ENCODE measurements at regions not wholly inside any gene's neighbourhood (a gene's known extent, or its start where the extent isn't known, plus 50 kb on each side); places are given as distances from the start of the nearest gene placed in this dataset.

GRCh38 chr21:39055167-39055767 is 128.0 kb downstream of the PSMG1 start:
- H3K27me3 ChIP-seq (ENCODE audit: control insufficient read depth in 3 of 3, insufficient read depth in 3 of 3, low read depth in 1 of 3, low read length in 3 of 3), result no peaks in the 10 kb centered on the region

GRCh38 chr21:39054066-39054465 is 129.2 kb downstream of the PSMG1 start:
- Histone ChIP-seq H2AK5ac (ENCODE audit: low read depth, low read length) (no peak overlapping the region), H2BK15ac (ENCODE audit: low read length) (no peak overlapping the region), H3K18ac (ENCODE audit: low read length) (no peak overlapping the region), H3K14ac (ENCODE audit: low read length) (no peak overlapping the region), H3K9ac (ENCODE audit: low read depth, low read length, poor library complexity) (no peak overlapping the region), H4K91ac (ENCODE audit: low read depth, low read length, poor library complexity) (no peak overlapping the region), H3K4me2 (ENCODE audit: insufficient read depth, low read length, poor library complexity, severe bottlenecking) (no peak overlapping the region), H3K4ac (ENCODE audit: low read length) (no peak overlapping the region), H2BK5ac (ENCODE audit: low read length) (no peak overlapping the region), H3K27ac (replicated peaks; ENCODE audit: low read length) (no peak overlapping the region), H3K79me1 (ENCODE audit: low read depth, low read length) (no peaks in the 10 kb centered on the region), H3K36me3 (replicated peaks in 1 of 2; ENCODE audit: control insufficient read depth in 2 of 2, insufficient read depth in 2 of 2, low read length in 2 of 2) (no peaks in the 10 kb centered on the region), H2AFZ (ENCODE audit: low read length) (no peak overlapping the region), H2BK120ac (ENCODE audit: low read depth, low read length) (no peak overlapping the region), H3K9me3 (replicated peaks in 1 of 2; ENCODE audit: control insufficient read depth in 2 of 2, insufficient read depth in 1 of 2, low read depth in 1 of 2, low read length in 2 of 2) (no peaks in the 10 kb centered on the region), H3K27me3 (ENCODE audit: control insufficient read depth in 3 of 3, insufficient read depth in 3 of 3, low read depth in 1 of 3, low read length in 3 of 3) (no peaks in the 10 kb centered on the region), H3K4me1 (ENCODE audit: control insufficient read depth in 2 of 2, insufficient read depth in 1 of 2, low read depth in 1 of 2, low read length in 2 of 2) (no peaks in the 10 kb centered on the region), H4K8ac (ENCODE audit: low read depth, low read length) (no peak overlapping the region), H3K4me3 (ENCODE audit: low read length in 2 of 2) (no peak overlapping the region), H2BK12ac (ENCODE audit: low read length) (no peak overlapping the region), H3K23ac (ENCODE audit: low read depth, low read length, poor library complexity) (no peak overlapping the region)
- no peak for DNase-seq (ENCODE audit: low spot score)
- no CpG with 5 or more reads among the region's 4 CpGs for WGBS, 2 donors (ENCODE audit: extremely low coverage in 2 of 2, insufficient read length in 2 of 2, insufficient replicate concordance in 1 of 2)

More at GRCh38 chr21:39055167-39055767, 128.0 kb downstream of the PSMG1 start:
- H3K4ac ChIP-seq (ENCODE audit: low read length), result no peak overlapping the region
- no peaks in the 10 kb centered on the region for H3K9me3 ChIP-seq (replicated peaks in 1 of 2; ENCODE audit: control insufficient read depth in 2 of 2, insufficient read depth in 1 of 2, low read depth in 1 of 2, low read length in 2 of 2)
- no peaks in the 10 kb centered on the region for H3K79me1 ChIP-seq (ENCODE audit: low read depth, low read length)
- DNase-seq (ENCODE audit: low spot score), result no peak
- no peak overlapping the region for H2BK120ac ChIP-seq (ENCODE audit: low read depth, low read length)
- H2BK12ac ChIP-seq (ENCODE audit: low read length), result no peak overlapping the region
- WGBS, 2 donors (ENCODE audit: extremely low coverage in 2 of 2, insufficient read length in 2 of 2, insufficient replicate concordance in 1 of 2), result no CpG with 5 or more reads among the region's 6 CpGs
- H2BK5ac ChIP-seq (ENCODE audit: low read length), result no peak overlapping the region
- no peak overlapping the region for H3K9ac ChIP-seq (ENCODE audit: low read depth, low read length, poor library complexity)
- H2BK15ac ChIP-seq (ENCODE audit: low read length), result no peak overlapping the region
- H3K23ac ChIP-seq (ENCODE audit: low read depth, low read length, poor library complexity), result no peak overlapping the region
- no peak overlapping the region for H3K27ac ChIP-seq (replicated peaks; ENCODE audit: low read length)
- no peak overlapping the region for H3K4me3 ChIP-seq (ENCODE audit: low read length in 2 of 2)
- no peak overlapping the region for H2AK5ac ChIP-seq (ENCODE audit: low read depth, low read length)
- H3K14ac ChIP-seq (ENCODE audit: low read length), result no peak overlapping the region
- no peak overlapping the region for H4K8ac ChIP-seq (ENCODE audit: low read depth, low read length)
- H3K4me1 ChIP-seq (ENCODE audit: control insufficient read depth in 2 of 2, insufficient read depth in 1 of 2, low read depth in 1 of 2, low read length in 2 of 2), result no peaks in the 10 kb centered on the region
- H4K91ac ChIP-seq (ENCODE audit: low read depth, low read length, poor library complexity), result no peak overlapping the region
- H3K18ac ChIP-seq (ENCODE audit: low read length), result no peak overlapping the region
- H2AFZ ChIP-seq (ENCODE audit: low read length), result no peak overlapping the region
- no peak overlapping the region for H3K4me2 ChIP-seq (ENCODE audit: insufficient read depth, low read length, poor library complexity, severe bottlenecking)
- no peaks in the 10 kb centered on the region for H3K36me3 ChIP-seq (replicated peaks in 1 of 2; ENCODE audit: control insufficient read depth in 2 of 2, insufficient read depth in 2 of 2, low read length in 2 of 2)

- Histone ChIP-seq H3K4me3 (ENCODE audit: low read length in 2 of 2) (no peak overlapping the region), H3K36me3 (replicated peaks in 1 of 2; ENCODE audit: control insufficient read depth in 2 of 2, insufficient read depth in 2 of 2, low read length in 2 of 2) (no peaks in the 10 kb centered on the region), H4K91ac (ENCODE audit: low read depth, low read length, poor library complexity) (no peak overlapping the region), H2BK12ac (ENCODE audit: low read length) (peak overlapping the region; percentile 31), H2AK5ac (ENCODE audit: low read depth, low read length) (no peak overlapping the region), H2BK15ac (ENCODE audit: low read length) (no peak overlapping the region), H3K18ac (ENCODE audit: low read length) (no peak overlapping the region), H2BK120ac (ENCODE audit: low read depth, low read length) (no peak overlapping the region), H2AFZ (ENCODE audit: low read length) (no peak overlapping the region), H3K14ac (ENCODE audit: low read length) (peak overlapping the region; percentile 42), H3K9ac (ENCODE audit: low read depth, low read length, poor library complexity) (no peak overlapping the region), H3K9me3 (replicated peaks in 1 of 2; ENCODE audit: control insufficient read depth in 2 of 2, insufficient read depth in 1 of 2, low read depth in 1 of 2, low read length in 2 of 2) (no peaks in the 10 kb centered on the region), H4K8ac (ENCODE audit: low read depth, low read length) (no peak overlapping the region), H3K23ac (ENCODE audit: low read depth, low read length, poor library complexity) (peak overlapping the region; percentile 87), H3K27ac (replicated peaks; ENCODE audit: low read length) (no peak overlapping the region), H3K79me1 (ENCODE audit: low read depth, low read length) (no peaks in the 10 kb centered on the region), H3K27me3 (ENCODE audit: control insufficient read depth in 3 of 3, insufficient read depth in 3 of 3, low read depth in 1 of 3, low read length in 3 of 3) (no peaks in the 10 kb centered on the region), H3K4me1 (ENCODE audit: control insufficient read depth in 2 of 2, insufficient read depth in 1 of 2, low read depth in 1 of 2, low read length in 2 of 2) (no peaks in the 10 kb centered on the region), H3K4me2 (ENCODE audit: insufficient read depth, low read length, poor library complexity, severe bottlenecking) (no peak overlapping the region), H2BK5ac (ENCODE audit: low read length) (peak overlapping the region; percentile 84), H3K4ac (ENCODE audit: low read length) (no peak overlapping the region)
- no CpG with 5 or more reads among the region's 11 CpGs for WGBS, 2 donors (ENCODE audit: extremely low coverage in 2 of 2, insufficient read length in 2 of 2, insufficient replicate concordance in 1 of 2)
- no peak for DNase-seq (ENCODE audit: low spot score)
These were observed 130.1 kb downstream of the PSMG1 start for GRCh38 chr21:39053126-39053525.

GRCh38 chr21:39052718-39053117 is 130.5 kb downstream of the PSMG1 start:
- H3K27ac ChIP-seq (replicated peaks; ENCODE audit: low read length), result no peak overlapping the region
- H2AFZ ChIP-seq (ENCODE audit: low read length), result no peak overlapping the region
- H3K4ac ChIP-seq (ENCODE audit: low read length), result no peak overlapping the region
- no peak overlapping the region for H2BK15ac ChIP-seq (ENCODE audit: low read length)
- H3K4me3 ChIP-seq (ENCODE audit: low read length in 2 of 2), result no peak overlapping the region
- H3K36me3 ChIP-seq (replicated peaks in 1 of 2; ENCODE audit: control insufficient read depth in 2 of 2, insufficient read depth in 2 of 2, low read length in 2 of 2), result no peaks in the 10 kb centered on the region
- no peak overlapping the region for H2BK120ac ChIP-seq (ENCODE audit: low read depth, low read length)
- peaks cover 1 to 3% of the 10 kb centered on the region in 2 donors for H3K4me1 ChIP-seq (ENCODE audit: control insufficient read depth in 2 of 2, insufficient read depth in 1 of 2, low read depth in 1 of 2, low read length in 2 of 2)
- DNase-seq (ENCODE audit: low spot score), result no peak
- peak overlapping the region; percentile 42 for H3K14ac ChIP-seq (ENCODE audit: low read length)
- no peak overlapping the region for H4K8ac ChIP-seq (ENCODE audit: low read depth, low read length)
- no peak overlapping the region for H3K4me2 ChIP-seq (ENCODE audit: insufficient read depth, low read length, poor library complexity, severe bottlenecking)
- no peak overlapping the region for H4K91ac ChIP-seq (ENCODE audit: low read depth, low read length, poor library complexity)
- H3K79me1 ChIP-seq (ENCODE audit: low read depth, low read length), result no peaks in the 10 kb centered on the region
- H3K23ac ChIP-seq (ENCODE audit: low read depth, low read length, poor library complexity), result no peak overlapping the region
- no peak overlapping the region for H2BK12ac ChIP-seq (ENCODE audit: low read length)
- no peak overlapping the region for H2AK5ac ChIP-seq (ENCODE audit: low read depth, low read length)
- H3K18ac ChIP-seq (ENCODE audit: low read length), result no peak overlapping the region
- H3K9me3 ChIP-seq (replicated peaks in 1 of 2; ENCODE audit: control insufficient read depth in 2 of 2, insufficient read depth in 1 of 2, low read depth in 1 of 2, low read length in 2 of 2), result no peaks in the 10 kb centered on the region
- no peak overlapping the region for H3K9ac ChIP-seq (ENCODE audit: low read depth, low read length, poor library complexity)
- peak overlapping the region; percentile 84 for H2BK5ac ChIP-seq (ENCODE audit: low read length)
- no CpG with 5 or more reads among the region's 7 CpGs for WGBS, 2 donors (ENCODE audit: extremely low coverage in 2 of 2, insufficient read length in 2 of 2, insufficient replicate concordance in 1 of 2)
- H3K27me3 ChIP-seq (ENCODE audit: control insufficient read depth in 3 of 3, insufficient read depth in 3 of 3, low read depth in 1 of 3, low read length in 3 of 3), result no peaks in the 10 kb centered on the region
